ENCODE measurements at regions not wholly inside any gene's neighbourhood (a gene's known extent, or its start where the extent isn't known, plus 50 kb on each side); places are given as distances from the start of the nearest gene placed in this dataset.

GRCh38 chr4:123170843-123171242 is 225.8 kb upstream of the SPRY1 start:
- no peak for TF ChIP-seq CTCF (IDR thresholded peaks at IDR 0.05)
- TF ChIP-seq POLR2AphosphoS5 (IDR thresholded peaks at IDR 0.05; ENCODE audit: insufficient read depth in 1 of 2, low read depth in 1 of 2): no peak
- no peak for TF ChIP-seq POLR2A (IDR thresholded peaks at IDR 0.05)

Data from vagina (tissue), 2 donors.